ENCODE measurements at regions not wholly inside any gene's neighbourhood (a gene's known extent, or its start where the extent isn't known, plus 50 kb on each side); places are given as distances from the start of the nearest gene placed in this dataset. TPM values are rescaled to one million over a fixed set of nuclear protein-coding genes. Genes with fewer than 3 reads are reported as not detected.
"Not testable (repeated sequence)": the region's sequence is repeated elsewhere in the genome, so short reads cannot be mapped to it uniquely, and the experiment has no call there.

- no peak overlapping the region for H3K4me3 ChIP-seq (ENCODE audit: low read depth, low read length)
- DNase-seq (ENCODE audit: low read depth), result no peak
- TF ChIP-seq, protein P1, sequence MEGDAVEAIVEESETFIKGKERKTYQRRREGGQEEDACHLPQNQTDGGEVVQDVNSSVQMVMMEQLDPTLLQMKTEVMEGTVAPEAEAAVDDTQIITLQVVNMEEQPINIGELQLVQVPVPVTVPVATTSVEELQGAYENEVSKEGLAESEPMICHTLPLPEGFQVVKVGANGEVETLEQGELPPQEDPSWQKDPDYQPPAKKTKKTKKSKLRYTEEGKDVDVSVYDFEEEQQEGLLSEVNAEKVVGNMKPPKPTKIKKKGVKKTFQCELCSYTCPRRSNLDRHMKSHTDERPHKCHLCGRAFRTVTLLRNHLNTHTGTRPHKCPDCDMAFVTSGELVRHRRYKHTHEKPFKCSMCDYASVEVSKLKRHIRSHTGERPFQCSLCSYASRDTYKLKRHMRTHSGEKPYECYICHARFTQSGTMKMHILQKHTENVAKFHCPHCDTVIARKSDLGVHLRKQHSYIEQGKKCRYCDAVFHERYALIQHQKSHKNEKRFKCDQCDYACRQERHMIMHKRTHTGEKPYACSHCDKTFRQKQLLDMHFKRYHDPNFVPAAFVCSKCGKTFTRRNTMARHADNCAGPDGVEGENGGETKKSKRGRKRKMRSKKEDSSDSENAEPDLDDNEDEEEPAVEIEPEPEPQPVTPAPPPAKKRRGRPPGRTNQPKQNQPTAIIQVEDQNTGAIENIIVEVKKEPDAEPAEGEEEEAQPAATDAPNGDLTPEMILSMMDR (IDR thresholded peaks at IDR 0.05; ENCODE audit: insufficient read depth, low read depth, low read length), result no peak
These were observed 64.7 kb upstream of the KRAS start for GRCh38 chr12:25315388-25315787.

DNA sequence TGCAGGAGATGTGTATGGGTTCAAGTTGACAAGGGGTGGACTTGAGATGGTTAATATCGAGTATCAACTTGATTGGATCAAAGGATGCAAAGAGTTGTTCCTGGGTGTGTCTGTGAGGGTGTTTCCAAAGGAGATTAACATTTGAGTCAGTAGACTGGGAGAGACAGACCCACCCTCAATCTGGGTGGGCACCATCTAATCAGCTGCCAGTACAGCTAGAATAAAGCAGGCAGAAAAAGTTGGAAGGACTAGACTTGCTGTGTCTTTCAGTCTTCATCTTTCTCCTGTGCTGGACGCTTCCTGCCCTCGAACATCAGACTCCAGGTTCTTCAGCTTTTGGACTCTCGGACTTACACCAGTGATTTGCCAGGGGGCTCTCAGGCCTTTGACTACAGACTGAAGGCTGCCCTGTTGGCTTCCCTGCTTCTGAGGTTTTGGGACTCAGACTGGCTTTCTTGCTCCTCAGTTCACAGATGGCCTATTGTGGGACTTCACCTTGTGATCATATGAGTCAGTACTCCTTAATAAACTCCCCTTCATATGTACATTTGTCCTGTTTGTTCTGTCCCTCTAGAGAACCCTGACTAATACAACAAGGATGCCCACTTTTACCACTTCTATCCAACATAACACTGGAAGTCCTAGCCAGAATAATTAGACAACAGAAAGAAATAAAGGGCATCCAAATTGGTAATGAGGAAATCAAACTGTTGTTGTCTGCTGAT lies 62.7 kb upstream of the KRAS start:
- DNase-seq (ENCODE audit: low read depth), result not testable (repeated sequence)

DNA sequence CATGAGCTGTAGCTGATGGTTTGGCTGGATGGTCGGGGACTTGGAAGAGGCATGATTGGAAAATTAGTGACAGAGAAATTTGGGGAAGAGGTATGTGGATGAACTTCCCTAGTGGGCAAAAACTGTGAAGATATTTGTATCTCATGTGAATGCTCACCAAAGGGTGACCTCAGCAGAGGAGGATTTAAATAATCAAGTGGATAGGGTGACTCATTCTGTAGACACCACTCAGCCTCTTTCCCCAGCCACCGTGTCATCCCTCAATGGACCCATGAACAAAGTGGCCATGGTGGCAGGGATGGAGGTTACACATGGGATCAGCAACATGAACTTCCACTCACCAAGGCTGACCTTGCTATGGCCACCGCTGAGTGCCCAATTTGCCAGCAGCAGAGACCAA lies 60.8 kb upstream of the KRAS start:
- no peak for DNase-seq (ENCODE audit: low read depth)
- TF ChIP-seq, protein P1 (IDR thresholded peaks at IDR 0.05; ENCODE audit: insufficient read depth, low read depth, low read length), result no peak
- H3K4me3 ChIP-seq (ENCODE audit: low read depth, low read length), result no peak overlapping the region

More for the DNA sequence above, 62.7 kb upstream of the KRAS start:
- H3K4me3 ChIP-seq (ENCODE audit: low read depth, low read length), result not testable (repeated sequence)

GRCh38 chr12:25310071-25310470 lies 59.3 kb upstream of the KRAS start:
- DNase-seq (ENCODE audit: low read depth); H3K4me3 ChIP-seq (ENCODE audit: low read depth, low read length): not testable (repeated sequence)

GRCh38 chr12:25308756-25309155 lies 58.0 kb upstream of the KRAS start:
- TF ChIP-seq, protein P1 (IDR thresholded peaks at IDR 0.05; ENCODE audit: insufficient read depth, low read depth, low read length), result no peak
- no peak overlapping the region for H3K4me3 ChIP-seq (ENCODE audit: low read depth, low read length)
- DNase-seq (ENCODE audit: low read depth), result no peak

DNA sequence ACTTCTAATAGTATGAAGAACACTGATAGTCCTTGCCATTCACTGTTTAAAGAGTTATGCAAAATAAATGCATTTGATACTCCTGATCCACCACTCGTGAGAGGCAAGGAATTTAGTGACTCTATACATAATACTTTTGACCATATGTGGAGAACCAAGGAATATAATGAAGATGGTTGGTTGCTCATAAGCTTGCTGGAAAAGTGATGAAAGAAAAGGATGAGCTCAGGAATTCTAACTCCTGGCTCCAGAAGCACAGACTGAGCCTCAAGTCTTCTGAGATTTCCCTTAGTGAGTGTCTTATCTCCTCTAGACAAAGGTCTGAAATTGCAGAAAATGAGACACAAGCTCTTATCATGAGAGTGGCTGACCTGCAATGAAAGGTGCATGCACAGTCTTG lies 57.1 kb upstream of the KRAS start:
- TF ChIP-seq, protein P1 (IDR thresholded peaks at IDR 0.05; ENCODE audit: insufficient read depth, low read depth, low read length), result no peak
- H3K4me3 ChIP-seq (ENCODE audit: low read depth, low read length), result no peak overlapping the region
- DNase-seq (ENCODE audit: low read depth), result no peak

DNA sequence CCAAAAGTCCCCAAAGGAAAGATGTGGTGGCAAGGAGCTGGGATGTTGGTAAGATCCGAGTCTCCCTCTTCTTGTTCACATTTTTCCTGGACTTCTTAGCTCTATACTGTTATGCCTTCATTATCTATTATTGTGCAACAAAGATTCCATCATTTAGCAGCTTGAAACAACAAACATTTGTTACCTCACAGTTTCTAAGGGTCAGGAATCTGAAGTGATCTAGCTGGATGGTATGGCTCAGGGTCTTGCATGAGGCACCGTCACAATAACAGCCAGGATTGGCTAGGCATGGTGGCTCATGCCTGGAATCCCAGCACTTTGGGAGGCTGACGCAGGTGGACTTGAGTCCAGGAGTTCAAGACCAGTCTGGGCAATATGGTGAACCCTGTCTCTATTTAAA lies 51.1 kb upstream of the KRAS start:
- TF ChIP-seq, protein P1 (IDR thresholded peaks at IDR 0.05; ENCODE audit: insufficient read depth, low read depth, low read length), result no peak
- DNase-seq (ENCODE audit: low read depth), result peak; percentile 2

More for the DNA sequence above, 51.1 kb upstream of the KRAS start:
- H3K4me3 ChIP-seq (ENCODE audit: low read depth, low read length), result no peak overlapping the region

Small RNAs in the stretch of these regions (small RNA-seq; reads per million reads assigned to genes)
- not detected for gene AC092451.1
- not detected for gene RNU4-67P

Data from fibroblast of villous mesenchyme (primary cell).